Neuronal stem cell (in vitro differentiated cells): ENCODE measurements at regions not wholly inside any gene's neighbourhood (a gene's known extent, or its start where the extent isn't known, plus 50 kb on each side); places are given as distances from the start of the nearest gene placed in this dataset.
"Not testable (repeated sequence)": the region's sequence is repeated elsewhere in the genome, so short reads cannot be mapped to it uniquely, and the experiment has no call there.

ENCODE experiments used
- DNase-seq: peaks from one replicate; pipeline ENCODE4 v3.0.0-alpha.2; 2013; ENCODE audit warnings: low spot score
- H2AFZ ChIP-seq: one replicate; pipeline ENCODE4 v1.6.1; 2013; ENCODE audit warnings: mild to moderate bottlenecking, low read length, inconsistent platforms
- H2AK5ac ChIP-seq: 2 replicates; pipeline ENCODE4 v1.6.1; 2013; ENCODE audit warnings: low read depth, mild to moderate bottlenecking, inconsistent platforms, low read length, moderate library complexity, mixed read lengths
- H2BK120ac ChIP-seq: 2 replicates; pipeline ENCODE4 v1.6.1; 2013; ENCODE audit warnings: low read depth, mild to moderate bottlenecking, inconsistent platforms, low read length, moderate library complexity, mixed read lengths
- H2BK12ac ChIP-seq: one replicate; pipeline ENCODE4 v1.6.1; 2013; ENCODE audit warnings: low read length, inconsistent platforms
- H2BK15ac ChIP-seq: 2 replicates; pipeline ENCODE4 v1.6.1; 2013; ENCODE audit warnings: mild to moderate bottlenecking, low read length, inconsistent platforms, mixed read lengths
- H2BK5ac ChIP-seq: one replicate; pipeline ENCODE4 v1.6.1; 2013; ENCODE audit warnings: inconsistent platforms, mild to moderate bottlenecking, low read length, moderate library complexity
- H3K14ac ChIP-seq: one replicate; pipeline ENCODE4 v1.6.1; 2013; ENCODE audit warnings: low read length, inconsistent platforms
- H3K18ac ChIP-seq: 2 replicates; pipeline ENCODE4 v1.6.1; 2013; ENCODE audit warnings: low read length, inconsistent platforms
- H3K23ac ChIP-seq: 2 replicates; pipeline ENCODE4 v1.6.1; 2013; ENCODE audit warnings: low read depth, mild to moderate bottlenecking, mixed read lengths, low read length, inconsistent platforms; ENCODE audit not compliant: poor library complexity
- H3K27ac ChIP-seq: replicated peaks from 3 replicates; pipeline ENCODE4 v1.5.1; 2013; ENCODE audit warnings: low read length, inconsistent platforms
- H3K27me3 ChIP-seq, 3 experiments: 2 replicates each; pipeline ENCODE4 v1.6.1; 2013; ENCODE audit warnings: low read length in 3 of 3, mild to moderate bottlenecking in 2 of 3, inconsistent platforms in 1 of 3, low read depth in 1 of 3, mixed read lengths in 1 of 3, moderate library complexity in 1 of 3; ENCODE audit not compliant: control insufficient read depth in 3 of 3, insufficient read depth in 3 of 3
- H3K36me3 ChIP-seq, 2 donors: replicated peaks in 1 of 2; 2 replicates each; pipeline ENCODE4 v1.6.1; 2013; ENCODE audit warnings: low read length in 2 of 2; ENCODE audit not compliant: control insufficient read depth in 2 of 2, insufficient read depth in 2 of 2
- H3K4ac ChIP-seq: 2 replicates; pipeline ENCODE4 v1.6.1; 2013; ENCODE audit warnings: inconsistent platforms, mild to moderate bottlenecking, low read length, moderate library complexity
- H3K4me1 ChIP-seq, 2 donors: 1 replicate in 1 of 2; 2 replicates in 1 of 2; pipeline ENCODE4 v1.6.1; 2013; ENCODE audit warnings: low read length in 2 of 2, low read depth in 1 of 2; ENCODE audit not compliant: control insufficient read depth in 2 of 2, insufficient read depth in 1 of 2
- H3K4me2 ChIP-seq: one replicate; pipeline ENCODE4 v1.6.1; 2013; ENCODE audit warnings: mild to moderate bottlenecking, low read length, inconsistent platforms; ENCODE audit not compliant: insufficient read depth, poor library complexity, severe bottlenecking
- H3K4me3 ChIP-seq, 2 donors: 2 replicates each; pipeline ENCODE4 v1.5.1; 2013; ENCODE audit warnings: low read length in 2 of 2, mild to moderate bottlenecking in 2 of 2, inconsistent platforms in 1 of 2, moderate library complexity in 1 of 2
- H3K79me1 ChIP-seq: one replicate; pipeline ENCODE4 v1.6.1; 2013; ENCODE audit warnings: low read depth, mild to moderate bottlenecking, inconsistent platforms, low read length, moderate library complexity
- H3K9ac ChIP-seq: one replicate; pipeline ENCODE4 v1.6.1; 2013; ENCODE audit warnings: mild to moderate bottlenecking, low read depth, low read length, inconsistent platforms; ENCODE audit not compliant: poor library complexity
- H3K9me3 ChIP-seq, 2 donors: replicated peaks in 1 of 2; 2 replicates each; pipeline versions ENCODE3 to v1.6.1; 2013; ENCODE audit warnings: low read length in 2 of 2, mild to moderate bottlenecking in 2 of 2, inconsistent platforms in 1 of 2, low read depth in 1 of 2, mixed read lengths in 1 of 2, moderate library complexity in 1 of 2; ENCODE audit not compliant: control insufficient read depth in 2 of 2, insufficient read depth in 1 of 2
- H4K8ac ChIP-seq: one replicate; pipeline ENCODE4 v1.6.1; 2013; ENCODE audit warnings: low read depth, mild to moderate bottlenecking, inconsistent platforms, low read length, moderate library complexity
- H4K91ac ChIP-seq: one replicate; pipeline ENCODE4 v1.6.1; 2013; ENCODE audit warnings: low read length, low read depth, mild to moderate bottlenecking, inconsistent platforms; ENCODE audit not compliant: poor library complexity
- WGBS, 2 donors: extraction: QIAGEN DNeasy Blood & Tissue Kit; methylation state at CpG; one replicate each; pipeline ENCODE4 v1.1.7; 2013; ENCODE audit warnings: missing lambda C conversion rate in 2 of 2, mixed read lengths in 1 of 2; ENCODE audit not compliant: insufficient read length in 2 of 2, insufficient replicate concordance in 1 of 2; ENCODE audit errors: extremely low coverage in 2 of 2; 5-methylcytosine and 5-hydroxymethylcytosine counted together

DNA sequence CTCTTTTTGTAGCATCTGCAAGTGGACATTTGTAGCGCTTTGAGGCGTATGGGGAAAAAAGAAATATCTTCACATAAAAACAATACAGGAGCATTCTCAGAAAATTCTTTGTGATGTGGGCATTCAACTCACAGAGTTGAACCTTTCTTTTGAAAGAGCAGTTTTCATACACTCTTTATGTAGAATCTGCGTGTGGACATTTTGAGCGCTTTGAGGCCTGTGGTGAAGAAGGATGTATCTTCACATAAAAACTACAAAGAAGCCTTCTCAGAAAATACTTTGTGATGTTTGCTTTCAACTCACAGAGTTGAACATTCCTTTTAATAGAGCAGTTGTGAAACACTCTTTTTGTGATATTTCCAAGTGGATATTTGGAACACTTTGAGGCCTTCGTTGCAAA, 598.4 kb upstream of the ZNF337 start:
- Histone ChIP-seq H3K36me3 (no peaks in the 10 kb centered on the region), H2BK5ac (no peak overlapping the region), H4K91ac (no peak overlapping the region), H3K14ac (no peak overlapping the region), H3K9me3 (no peaks in the 10 kb centered on the region), H3K4me2 (no peak overlapping the region), H3K23ac (no peak overlapping the region), H3K27me3 (no peaks in the 10 kb centered on the region), H4K8ac (no peak overlapping the region), H3K9ac (no peak overlapping the region), H3K4ac (no peak overlapping the region), H3K79me1 (no peaks in the 10 kb centered on the region), H2AK5ac (no peak overlapping the region), H3K27ac (no peak overlapping the region), H2BK12ac (no peak overlapping the region), H3K18ac (no peak overlapping the region), H3K4me1 (peaks cover 0 to 2% of the 10 kb centered on the region in 2 donors), H2BK120ac (no peak overlapping the region), H2BK15ac (no peak overlapping the region), H2AFZ (no peak overlapping the region), H3K4me3 (no peak overlapping the region)
- no CpG with 5 or more reads among the region's 5 CpGs for WGBS, 2 donors
- DNase-seq: no peak

DNA sequence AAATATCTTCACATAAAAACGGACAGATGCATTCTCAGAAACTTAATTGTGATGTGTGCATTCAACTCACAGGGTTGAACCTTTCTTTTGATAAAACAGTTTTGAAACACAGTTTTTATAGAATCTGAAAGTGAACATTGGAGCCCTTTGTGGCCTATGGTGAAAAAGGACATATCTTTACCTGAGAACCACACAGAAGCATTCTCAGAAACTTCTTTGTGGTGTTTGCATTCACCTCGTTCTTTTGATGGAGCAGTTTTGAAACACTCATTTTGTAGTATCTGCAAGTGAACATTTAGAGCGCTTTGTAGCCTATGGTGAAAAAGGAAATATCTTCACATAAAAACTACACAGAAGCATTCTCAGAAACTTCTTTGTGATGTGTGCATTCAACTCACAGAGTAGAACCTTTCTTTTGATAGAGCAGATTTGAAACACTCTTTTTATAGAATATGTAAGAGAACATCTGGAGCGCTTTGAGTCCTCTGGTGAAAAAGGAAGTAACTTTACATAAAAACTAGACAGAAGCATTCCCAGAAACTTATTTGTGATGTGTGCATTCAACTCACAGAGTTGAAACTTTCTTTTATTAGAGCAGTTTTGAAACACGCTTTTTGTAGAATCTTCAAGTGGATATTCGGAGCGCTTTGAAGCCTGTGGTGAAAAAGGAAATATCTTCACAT, 591.9 kb upstream of the ZNF337 start:
- not testable (repeated sequence) for H2BK15ac ChIP-seq, H3K36me3 ChIP-seq, H3K14ac ChIP-seq, H2AK5ac ChIP-seq, H2BK120ac ChIP-seq, H3K9ac ChIP-seq, H3K9me3 ChIP-seq, H2AFZ ChIP-seq, H4K8ac ChIP-seq, H3K18ac ChIP-seq, DNase-seq, H3K27me3 ChIP-seq, H2BK5ac ChIP-seq, H4K91ac ChIP-seq, H3K4me2 ChIP-seq, H3K4me1 ChIP-seq, H2BK12ac ChIP-seq, H3K79me1 ChIP-seq, H3K23ac ChIP-seq, H3K4ac ChIP-seq, H3K27ac ChIP-seq, H3K4me3 ChIP-seq
- no CpG with 5 or more reads among the region's 7 CpGs for WGBS, 2 donors

DNA sequence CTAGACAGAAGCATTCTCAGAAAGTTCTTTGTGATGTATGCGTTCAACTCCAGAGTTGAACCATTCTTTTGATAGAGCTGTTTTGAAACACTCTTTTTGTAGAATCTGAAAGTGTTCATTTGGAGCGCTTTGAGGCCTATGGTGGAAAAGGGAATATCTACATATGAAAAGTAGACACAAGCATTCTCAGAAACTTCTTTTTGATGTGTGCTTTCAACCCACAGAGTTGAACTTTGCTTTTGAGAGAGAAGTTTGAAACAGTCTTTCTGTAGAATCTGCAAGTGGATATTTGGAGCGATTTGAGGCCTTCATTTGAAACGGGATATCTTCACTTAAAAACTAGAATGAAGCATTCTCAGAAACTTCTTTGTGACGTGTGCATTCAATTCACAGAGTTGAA, 582.6 kb upstream of the ZNF337 start:
- H2BK120ac ChIP-seq: no peak overlapping the region
- H3K9me3 ChIP-seq: no peaks in the 10 kb centered on the region
- no peak overlapping the region for H3K23ac ChIP-seq
- WGBS, 2 donors: no CpG with 5 or more reads among the region's 5 CpGs
- H3K36me3 ChIP-seq: no peaks in the 10 kb centered on the region
- no peak for DNase-seq
- H3K4me3 ChIP-seq: no peak overlapping the region
- H3K9ac ChIP-seq: no peak overlapping the region
- H3K18ac ChIP-seq: no peak overlapping the region
- H3K4ac ChIP-seq: no peak overlapping the region
- no peak overlapping the region for H2AFZ ChIP-seq
- no peak overlapping the region for H3K27ac ChIP-seq
- no peak overlapping the region for H2BK12ac ChIP-seq
- no peak overlapping the region for H4K91ac ChIP-seq
- no peak overlapping the region for H2BK15ac ChIP-seq
- H2AK5ac ChIP-seq: no peak overlapping the region
- no peaks in the 10 kb centered on the region for H3K27me3 ChIP-seq
- no peak overlapping the region for H4K8ac ChIP-seq
- no peaks in the 10 kb centered on the region for H3K79me1 ChIP-seq
- H3K14ac ChIP-seq: no peak overlapping the region
- no peaks in the 10 kb centered on the region for H3K4me1 ChIP-seq
- H2BK5ac ChIP-seq: no peak overlapping the region
- H3K4me2 ChIP-seq: no peak overlapping the region

DNA sequence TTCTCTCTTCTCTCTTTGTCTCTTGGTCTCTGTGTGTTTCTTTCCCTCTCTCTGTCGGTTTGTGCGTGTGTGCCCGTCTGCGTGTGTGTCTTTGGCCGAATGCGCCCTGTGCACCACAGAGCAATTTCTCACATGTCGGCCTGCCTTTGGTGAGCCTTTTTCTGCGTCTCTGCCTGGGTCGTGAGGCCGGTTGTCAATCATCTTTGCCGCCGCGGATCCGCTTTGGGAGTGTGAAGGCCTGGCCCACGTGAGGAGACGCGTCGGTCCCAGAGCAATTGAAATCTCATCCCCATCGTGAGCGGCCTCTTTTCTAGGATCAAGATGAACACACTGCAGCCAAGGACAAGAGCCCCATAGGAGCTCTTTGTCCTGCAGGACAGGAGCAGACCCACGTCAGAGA, 580.7 kb upstream of the ZNF337 start:
- no peak for DNase-seq
- Histone ChIP-seq H3K36me3 (no peaks in the 10 kb centered on the region), H3K4me1 (no peaks in the 10 kb centered on the region), H3K27me3 (no peaks in the 10 kb centered on the region), H2BK12ac (no peak overlapping the region), H3K4me2 (no peak overlapping the region), H3K27ac (no peak overlapping the region), H3K23ac (no peak overlapping the region), H3K14ac (no peak overlapping the region), H3K18ac (no peak overlapping the region), H2BK15ac (no peak overlapping the region), H3K9ac (no peak overlapping the region), H4K8ac (no peak overlapping the region), H3K79me1 (no peaks in the 10 kb centered on the region), H4K91ac (no peak overlapping the region), H2BK5ac (no peak overlapping the region), H3K4me3 (peak overlapping the region in 1 of 2 donors; percentile 30), H3K9me3 (no peaks in the 10 kb centered on the region), H2AK5ac (no peak overlapping the region), H2BK120ac (no peak overlapping the region), H3K4ac (no peak overlapping the region), H2AFZ (no peak overlapping the region)
- no CpG with 5 or more reads among the region's 21 CpGs for WGBS, 2 donors
